Activated gamma-delta T cell treated with anti-CD3 and anti-CD28 coated beads, Interleukin-2, amount 50 U/mL, for 16 hours (primary cell): ENCODE measurements at regions not wholly inside any gene's neighbourhood (a gene's known extent, or its start where the extent isn't known, plus 50 kb on each side); places are given as distances from the start of the nearest gene placed in this dataset.

Source experiments
- DNase-seq: peaks from one replicate; pipeline ENCODE4 v3.0.0-alpha.2; 2020; ENCODE audit warnings: low read depth

DNA sequence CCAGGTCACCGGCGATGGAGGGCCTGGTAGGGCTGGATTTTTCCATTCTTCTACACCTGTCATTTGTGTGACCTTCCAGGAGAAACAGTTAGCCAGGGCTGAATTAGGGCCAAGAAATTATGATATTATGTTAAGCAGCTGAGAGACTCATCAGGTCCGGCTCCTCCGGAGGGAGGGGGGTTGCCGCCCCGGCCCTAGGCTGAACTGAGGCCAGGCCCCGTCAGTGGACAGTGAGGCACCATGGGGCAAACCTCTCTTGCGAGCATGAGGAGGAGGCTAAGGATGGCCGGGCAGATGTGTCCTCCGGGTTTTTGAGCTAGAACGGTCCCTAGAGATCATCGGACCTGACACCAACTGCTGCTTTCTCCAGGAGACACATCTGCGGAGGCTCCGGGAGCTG is 150.1 kb downstream of the SOX11 start:
- DNase-seq = no peak

GRCh38 chr2:5845798-5846330 is 153.7 kb downstream of the SOX11 start:
- no peak for DNase-seq

DNA sequence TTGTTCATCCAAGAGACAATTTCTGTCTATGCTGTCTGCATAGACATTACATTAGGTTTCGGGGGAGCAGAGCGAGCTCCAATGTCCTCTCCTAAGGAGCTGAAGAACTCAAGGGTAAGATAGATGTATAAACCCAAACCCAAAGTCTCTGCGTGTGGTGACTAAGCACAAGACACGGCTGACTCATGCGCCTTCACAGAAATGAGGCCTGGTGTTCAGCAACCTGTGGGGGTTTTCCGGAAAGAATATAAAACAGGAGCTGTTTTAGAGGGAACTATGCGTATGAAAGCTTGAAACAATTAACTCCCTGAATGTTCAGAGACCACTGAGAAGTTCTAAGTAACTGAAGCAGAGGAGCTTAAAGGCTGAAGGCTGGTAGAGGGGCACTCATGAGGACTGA is 154.7 kb downstream of the SOX11 start:
- DNase-seq = no peak

DNA sequence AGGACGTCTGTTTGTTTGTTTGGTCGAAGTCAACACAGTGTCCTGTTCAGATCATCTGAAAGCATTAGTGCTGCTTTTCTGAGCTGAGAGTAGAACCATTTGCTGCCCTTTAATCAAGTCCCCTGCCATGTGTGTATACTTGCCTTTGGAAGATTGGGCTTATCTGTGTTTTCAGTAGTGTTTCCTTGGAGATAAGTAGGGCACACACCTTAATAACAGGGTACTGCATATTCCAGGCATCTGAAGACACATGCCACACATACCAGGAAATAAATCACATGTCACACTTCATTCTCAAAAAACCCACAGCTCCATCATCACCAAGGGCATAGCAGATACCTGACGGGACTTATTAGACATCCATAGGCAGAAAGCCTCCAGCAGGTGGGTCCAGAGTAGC is 157.4 kb downstream of the SOX11 start:
- DNase-seq = no peak

DNA sequence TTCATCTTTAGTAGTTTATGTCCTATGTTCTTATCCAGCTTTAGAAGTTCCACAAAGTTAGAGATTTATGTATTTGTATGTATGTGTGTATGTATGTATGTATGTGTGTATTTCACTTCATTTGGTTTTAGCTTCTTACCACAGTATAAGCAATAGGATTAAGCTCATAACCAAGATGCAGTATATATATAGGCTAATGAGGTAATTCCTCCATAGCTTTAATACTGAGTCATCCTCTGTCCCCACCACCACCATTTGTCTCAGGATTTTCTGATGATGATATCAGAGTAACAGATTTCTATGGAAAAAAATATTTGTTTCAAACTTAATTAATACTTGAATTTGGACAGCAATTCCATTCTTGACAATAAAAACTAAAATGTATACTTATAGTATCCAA is 159.2 kb downstream of the SOX11 start:
- no peak for DNase-seq

GRCh38 chr2:5854797-5855196 is 162.6 kb downstream of the SOX11 start:
- no peak for DNase-seq

DNA sequence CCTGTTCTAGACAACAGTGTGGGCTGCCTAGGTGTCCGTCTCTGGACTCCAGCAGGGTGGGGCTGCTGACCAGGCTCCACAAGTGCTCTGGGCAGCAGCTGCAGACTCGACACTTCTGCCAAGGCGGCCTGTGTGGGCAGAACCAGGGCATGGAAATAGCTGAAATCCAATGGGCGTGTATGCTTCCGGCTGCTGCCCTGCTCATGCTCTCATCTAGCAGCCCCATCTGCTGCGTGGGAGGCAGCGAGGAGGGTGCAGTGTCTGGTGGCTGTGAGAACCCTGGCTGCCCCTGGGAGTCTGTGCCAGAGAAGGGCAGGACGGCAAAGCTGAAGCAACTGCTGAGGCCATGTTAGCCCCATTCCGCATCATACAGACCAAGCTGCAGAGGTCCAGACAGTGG is 174.9 kb downstream of the SOX11 start:
- no peak for DNase-seq

GRCh38 chr2:5868931-5869330 is 176.7 kb downstream of the SOX11 start:
- no peak for DNase-seq

GRCh38 chr2:5869936-5870335 is 177.8 kb downstream of the SOX11 start:
- DNase-seq = no peak

DNA sequence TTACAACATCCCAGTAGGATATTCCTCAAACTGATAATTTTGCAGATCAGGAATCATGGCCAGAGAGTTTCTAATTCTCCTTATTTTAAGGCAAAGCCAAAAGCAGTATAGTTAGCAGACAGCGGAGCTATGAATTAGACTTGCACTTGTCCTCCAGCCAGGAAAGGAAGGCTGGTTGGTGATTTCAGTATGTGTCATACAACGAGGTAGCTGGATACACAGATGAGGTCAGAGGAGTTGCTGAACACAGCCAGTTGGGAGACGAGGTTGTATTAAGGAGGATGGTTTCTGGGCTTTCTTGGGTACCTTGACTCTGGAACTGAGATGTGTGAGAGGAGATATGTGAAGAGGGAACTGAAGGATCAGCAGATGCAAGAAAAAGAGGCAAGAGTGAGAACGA is 185.2 kb downstream of the SOX11 start:
- DNase-seq = no peak

DNA sequence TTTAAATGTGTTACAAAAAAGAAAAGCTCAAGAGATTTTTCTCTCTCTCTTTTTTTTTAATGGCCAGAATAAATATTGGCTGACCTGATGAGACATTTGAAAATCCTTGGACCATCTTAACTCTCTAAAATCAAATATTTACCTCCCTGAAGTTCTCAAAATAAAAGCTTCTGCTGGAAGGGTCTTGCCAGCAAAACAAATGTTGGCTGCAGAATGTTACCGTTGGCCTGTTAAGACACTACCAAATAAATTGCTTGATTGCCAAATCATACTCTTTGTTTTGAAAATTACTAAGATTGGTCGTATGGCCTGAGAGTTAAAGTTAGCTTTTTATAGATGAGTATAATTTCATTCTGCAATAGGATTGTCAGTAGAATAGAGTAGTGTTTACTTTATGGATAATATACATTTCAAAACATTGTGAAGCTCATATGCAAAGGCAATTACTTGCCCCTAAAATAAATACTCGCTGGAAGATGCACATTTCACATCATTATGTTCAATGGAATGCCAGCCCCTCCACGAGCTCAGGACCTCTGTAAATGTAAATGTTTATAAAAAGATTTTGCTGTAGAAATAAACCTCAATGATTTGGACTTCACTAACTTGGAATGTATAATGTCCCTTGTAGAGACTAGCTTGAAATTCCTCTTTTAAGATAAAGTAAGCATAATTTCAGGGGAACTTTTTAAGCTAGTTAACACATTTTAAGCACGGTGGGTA is 193.4 kb downstream of the SOX11 start:
- DNase-seq = no peak

DNA sequence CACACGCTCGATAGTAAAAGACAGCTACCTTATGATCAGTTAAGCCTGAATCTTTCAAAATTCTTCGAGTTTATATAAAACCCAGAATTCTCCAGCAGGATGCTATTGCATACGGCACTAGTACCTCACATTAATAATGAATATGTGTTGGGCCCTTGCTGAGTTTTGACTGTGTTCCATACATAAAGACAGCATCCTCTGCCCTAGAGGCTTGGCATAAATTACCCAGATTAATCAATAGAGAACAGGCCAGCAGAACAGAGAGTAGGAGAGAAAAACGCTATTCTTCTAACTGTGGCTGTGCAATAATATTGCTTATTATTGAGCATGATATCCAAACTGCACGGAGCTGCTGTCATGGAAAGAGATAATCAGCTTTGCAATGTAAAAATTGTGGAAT is 194.3 kb downstream of the SOX11 start:
- DNase-seq = no peak

GRCh38 chr2:5888126-5888525 is 195.9 kb downstream of the SOX11 start:
- no peak for DNase-seq

DNA sequence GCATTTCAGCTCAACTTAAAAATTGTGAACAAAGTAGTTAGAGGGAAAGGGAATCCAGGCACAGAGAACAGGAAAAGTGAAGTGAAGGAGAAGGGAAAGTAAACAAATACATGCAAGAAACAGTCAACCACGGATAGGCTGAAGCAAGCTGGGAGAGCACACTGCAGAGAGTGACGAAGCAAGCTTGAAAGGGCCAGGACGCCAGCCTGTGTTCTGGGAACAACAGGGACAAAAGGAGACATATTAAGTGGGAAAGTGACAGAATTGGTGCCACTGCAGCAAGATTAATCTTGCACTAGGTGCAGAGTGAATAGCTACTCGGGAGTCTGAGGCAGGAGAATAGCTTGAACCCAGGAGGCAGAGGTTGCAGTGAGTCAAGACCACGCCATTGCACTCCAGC is 197.3 kb downstream of the SOX11 start:
- DNase-seq = no peak

- no peak for DNase-seq
Observed at GRCh38 chr2:5894355-5894754, 202.2 kb downstream of the SOX11 start.

- DNase-seq = no peak
Observed at GRCh38 chr2:5895284-5895683, 203.1 kb downstream of the SOX11 start.

DNA sequence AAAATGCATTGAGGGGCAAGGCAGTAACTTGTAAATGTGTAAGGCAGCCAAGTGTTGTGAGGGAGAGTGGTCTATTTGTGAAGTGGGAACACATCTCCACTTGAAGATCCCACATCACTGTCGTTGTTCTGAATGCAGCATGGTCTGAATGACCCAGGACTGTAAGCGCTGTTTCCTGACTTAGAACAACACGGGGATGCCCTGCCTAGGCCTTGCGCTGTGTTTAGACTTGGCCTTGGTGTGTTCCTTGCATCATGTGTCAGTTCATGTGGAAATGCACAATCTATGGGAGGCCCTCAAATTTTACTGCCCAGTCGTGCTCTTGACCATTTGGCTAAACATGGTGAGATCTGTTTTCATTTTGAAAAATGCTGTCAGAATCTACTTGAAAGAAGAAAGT is 205.1 kb downstream of the SOX11 start:
- DNase-seq = no peak

DNA sequence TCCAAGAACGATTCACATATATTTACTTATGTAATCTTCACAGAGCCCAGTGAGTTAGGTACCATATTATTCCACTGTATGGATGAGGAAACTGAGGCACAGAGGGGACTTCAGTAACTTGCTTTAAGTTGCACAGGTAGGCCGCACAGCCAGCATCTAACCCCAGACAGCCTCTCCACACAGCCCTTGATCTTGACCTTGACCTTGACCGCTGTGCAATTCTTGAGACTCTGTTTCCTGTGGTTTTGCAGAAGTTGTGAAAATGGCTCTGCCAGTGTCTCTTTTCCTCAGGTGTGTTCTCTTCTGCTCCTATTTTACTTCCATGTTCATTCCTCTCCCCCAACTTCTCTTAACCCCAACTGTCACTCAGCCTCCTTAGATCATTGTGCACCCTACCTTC is 206.5 kb downstream of the SOX11 start:
- DNase-seq = no peak

DNA sequence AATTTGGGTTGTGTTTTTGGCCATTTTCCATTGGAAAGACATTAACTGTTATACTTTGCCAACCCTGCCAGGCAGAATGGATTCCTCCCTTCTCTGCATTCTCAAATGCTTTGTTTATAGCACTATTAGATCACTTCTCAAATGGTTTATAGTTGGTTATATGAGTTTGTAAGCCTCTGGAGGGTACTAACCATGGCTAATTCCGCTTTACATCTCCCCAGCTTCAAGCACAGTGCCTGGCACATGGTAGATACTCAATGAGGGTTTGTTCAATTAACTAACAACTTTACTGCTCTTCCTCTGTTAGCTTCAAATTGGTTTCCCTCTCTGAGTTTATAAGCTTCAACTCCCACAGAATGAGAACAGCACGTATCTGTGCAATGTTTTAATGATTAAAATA is 213.5 kb downstream of the SOX11 start:
- no peak for DNase-seq

- DNase-seq = no peak
Observed at GRCh38 chr2:5908071-5908470, 215.9 kb downstream of the SOX11 start.

DNA sequence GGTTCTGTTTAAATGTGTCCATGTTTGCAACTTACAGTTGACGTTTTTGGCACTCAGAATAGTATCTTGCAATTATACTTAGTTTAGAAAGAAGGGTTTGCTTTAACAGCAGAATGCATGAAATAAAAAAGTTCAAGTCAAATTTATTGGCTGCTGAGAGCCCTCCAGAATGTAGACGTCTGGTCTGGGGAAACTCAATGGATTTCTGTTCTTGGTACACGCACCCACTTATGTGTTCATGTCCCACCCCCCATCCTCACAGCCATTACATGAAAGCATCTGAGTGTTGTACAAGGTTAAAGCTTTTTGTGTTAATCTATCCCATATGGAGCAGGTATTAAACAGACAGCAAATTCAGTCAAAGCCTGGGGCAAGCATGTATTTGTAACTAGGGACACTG is 219.5 kb downstream of the SOX11 start:
- DNase-seq = no peak

- DNase-seq = no peak
Observed at GRCh38 chr2:5913711-5914395, 221.7 kb downstream of the SOX11 start.

- no peak for DNase-seq
Observed at GRCh38 chr2:5914811-5915611, 222.8 kb downstream of the SOX11 start.
